Gastroesophageal sphincter (tissue), 3 donors: ENCODE measurements at regions not wholly inside any gene's neighbourhood (a gene's known extent, or its start where the extent isn't known, plus 50 kb on each side); places are given as distances from the start of the nearest gene placed in this dataset.

Experiments used
- POLR2AphosphoS5 ChIP-seq: sonication (generic); formaldehyde crosslinking; IDR thresholded peaks from one replicate; pipeline ENCODE4 v1.6.1; 2017; ENCODE audit warnings: antibody characterized with exemption
- TF ChIP-seq, protein P1 (sequence below), 4 experiments: fragments of 200-600 bp in 2 of 4; fragments of 450-650 bp in 2 of 4; sonication (generic) in 1 of 4; IDR thresholded peaks; one replicate each; pipeline ENCODE4 v1.5.1; 2017 to 2019; ENCODE audit warnings: antibody characterized with exemption in 4 of 4, mild to moderate bottlenecking in 2 of 4, moderate library complexity in 2 of 4

DNA sequence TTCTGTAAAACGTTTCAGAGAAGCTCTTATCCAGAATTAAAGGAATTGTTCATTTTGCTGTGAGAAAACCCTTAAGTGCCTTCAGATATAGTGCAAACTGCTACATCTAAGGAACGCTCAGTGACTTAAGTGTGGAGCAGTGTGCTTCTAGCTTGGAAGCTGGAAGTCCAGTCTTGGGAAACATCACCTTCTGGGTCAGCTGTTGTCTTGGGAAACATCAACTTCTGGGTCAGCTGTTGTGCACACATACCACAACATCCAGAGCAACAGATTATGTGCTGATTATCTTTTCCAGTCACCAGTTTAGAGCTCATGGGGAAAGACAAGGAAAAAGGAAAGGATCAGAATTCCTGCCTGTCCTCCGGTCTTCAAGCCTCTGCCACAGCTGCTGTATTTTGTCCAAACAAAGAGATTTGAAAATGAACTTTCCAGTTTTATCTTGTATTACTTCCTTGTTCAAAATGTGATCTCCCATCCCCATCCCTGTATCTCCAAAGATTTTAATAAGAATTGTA, 713.6 kb downstream of the NSUN3 start:
- no peak for TF ChIP-seq POLR2AphosphoS5
- TF ChIP-seq, protein P1, sequence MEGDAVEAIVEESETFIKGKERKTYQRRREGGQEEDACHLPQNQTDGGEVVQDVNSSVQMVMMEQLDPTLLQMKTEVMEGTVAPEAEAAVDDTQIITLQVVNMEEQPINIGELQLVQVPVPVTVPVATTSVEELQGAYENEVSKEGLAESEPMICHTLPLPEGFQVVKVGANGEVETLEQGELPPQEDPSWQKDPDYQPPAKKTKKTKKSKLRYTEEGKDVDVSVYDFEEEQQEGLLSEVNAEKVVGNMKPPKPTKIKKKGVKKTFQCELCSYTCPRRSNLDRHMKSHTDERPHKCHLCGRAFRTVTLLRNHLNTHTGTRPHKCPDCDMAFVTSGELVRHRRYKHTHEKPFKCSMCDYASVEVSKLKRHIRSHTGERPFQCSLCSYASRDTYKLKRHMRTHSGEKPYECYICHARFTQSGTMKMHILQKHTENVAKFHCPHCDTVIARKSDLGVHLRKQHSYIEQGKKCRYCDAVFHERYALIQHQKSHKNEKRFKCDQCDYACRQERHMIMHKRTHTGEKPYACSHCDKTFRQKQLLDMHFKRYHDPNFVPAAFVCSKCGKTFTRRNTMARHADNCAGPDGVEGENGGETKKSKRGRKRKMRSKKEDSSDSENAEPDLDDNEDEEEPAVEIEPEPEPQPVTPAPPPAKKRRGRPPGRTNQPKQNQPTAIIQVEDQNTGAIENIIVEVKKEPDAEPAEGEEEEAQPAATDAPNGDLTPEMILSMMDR (IDR thresholded peaks at IDR 0.05), result no peak
